Transverse colon (tissue), 4 donors: ENCODE measurements at regions not wholly inside any gene's neighbourhood (a gene's known extent, or its start where the extent isn't known, plus 50 kb on each side); places are given as distances from the start of the nearest gene placed in this dataset.
"Not testable (repeated sequence)": the region's sequence is repeated elsewhere in the genome, so short reads cannot be mapped to it uniquely, and the experiment has no call there.

Experiments used
- EP300 ChIP-seq: sonication (generic); formaldehyde crosslinking; IDR thresholded peaks from one replicate; pipeline ENCODE4 v1.6.1; 2017; ENCODE audit warnings: antibody characterized with exemption, low read depth
- POLR2A ChIP-seq: fragments of 450-650 bp; IDR thresholded peaks from one replicate; pipeline ENCODE4 v1.6.1; 2016; ENCODE audit warnings: antibody characterized with exemption, mild to moderate bottlenecking, moderate library complexity
- POLR2AphosphoS5 ChIP-seq, 3 donors: sonication (generic); formaldehyde crosslinking; IDR thresholded peaks; one replicate each; pipeline ENCODE4 v1.6.1; 2016; ENCODE audit warnings: antibody characterized with exemption in 3 of 3
- TF ChIP-seq, protein P1 (sequence below), 5 experiments: fragments of 200-600 bp in 3 of 5; fragments of 450-650 bp in 2 of 5; sonication (generic) in 3 of 5; IDR thresholded peaks; 1 replicate in 2 of 5; 2 replicates in 3 of 5; pipeline ENCODE4 v1.5.1; 2016 to 2017; ENCODE audit warnings: antibody characterized with exemption in 5 of 5, inconsistent platforms in 3 of 5, mild to moderate bottlenecking in 2 of 5, moderate library complexity in 1 of 5

GRCh38 chr4:4037399-4038138 lies 189.2 kb downstream of the OTOP1 start:
- TF ChIP-seq, protein P1, sequence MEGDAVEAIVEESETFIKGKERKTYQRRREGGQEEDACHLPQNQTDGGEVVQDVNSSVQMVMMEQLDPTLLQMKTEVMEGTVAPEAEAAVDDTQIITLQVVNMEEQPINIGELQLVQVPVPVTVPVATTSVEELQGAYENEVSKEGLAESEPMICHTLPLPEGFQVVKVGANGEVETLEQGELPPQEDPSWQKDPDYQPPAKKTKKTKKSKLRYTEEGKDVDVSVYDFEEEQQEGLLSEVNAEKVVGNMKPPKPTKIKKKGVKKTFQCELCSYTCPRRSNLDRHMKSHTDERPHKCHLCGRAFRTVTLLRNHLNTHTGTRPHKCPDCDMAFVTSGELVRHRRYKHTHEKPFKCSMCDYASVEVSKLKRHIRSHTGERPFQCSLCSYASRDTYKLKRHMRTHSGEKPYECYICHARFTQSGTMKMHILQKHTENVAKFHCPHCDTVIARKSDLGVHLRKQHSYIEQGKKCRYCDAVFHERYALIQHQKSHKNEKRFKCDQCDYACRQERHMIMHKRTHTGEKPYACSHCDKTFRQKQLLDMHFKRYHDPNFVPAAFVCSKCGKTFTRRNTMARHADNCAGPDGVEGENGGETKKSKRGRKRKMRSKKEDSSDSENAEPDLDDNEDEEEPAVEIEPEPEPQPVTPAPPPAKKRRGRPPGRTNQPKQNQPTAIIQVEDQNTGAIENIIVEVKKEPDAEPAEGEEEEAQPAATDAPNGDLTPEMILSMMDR (IDR thresholded peaks at IDR 0.05): not testable (repeated sequence)
- not testable (repeated sequence) for TF ChIP-seq POLR2A; EP300; POLR2AphosphoS5 (IDR thresholded peaks at IDR 0.05)
